ENCODE measurements at regions not wholly inside any gene's neighbourhood (a gene's known extent, or its start where the extent isn't known, plus 50 kb on each side); places are given as distances from the start of the nearest gene placed in this dataset.
"Not testable (repeated sequence)": the region's sequence is repeated elsewhere in the genome, so short reads cannot be mapped to it uniquely, and the experiment has no call there.

DNA sequence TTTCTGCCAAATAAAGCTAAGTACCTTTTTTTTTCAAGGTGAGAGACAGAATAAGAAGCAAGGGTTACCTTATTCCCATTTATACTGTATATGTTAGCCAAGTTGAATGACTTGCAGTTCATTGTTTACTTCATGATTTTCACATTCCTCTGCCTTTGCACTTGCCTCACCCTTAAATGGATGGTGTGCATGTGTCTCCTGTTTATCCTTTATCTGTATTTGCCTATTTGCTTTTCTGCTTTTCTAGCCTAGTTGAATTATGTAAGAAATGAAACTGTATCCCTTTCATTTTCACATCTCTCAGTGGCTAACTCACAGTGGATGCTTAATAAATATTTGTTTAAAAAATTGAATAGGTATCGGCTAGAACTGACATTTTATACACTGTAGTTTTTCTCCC lies 200.8 kb upstream of the ST8SIA4 start:
- no peaks in the 10 kb centered on the region for H3K36me3 ChIP-seq (ENCODE audit: insufficient read depth, low read length)
- H3K27me3 ChIP-seq (ENCODE audit: insufficient read depth, low read length): no peaks in the 10 kb centered on the region
- H3K9me3 ChIP-seq (ENCODE audit: low read length): no peaks in the 10 kb centered on the region
- peaks cover 4% of the 10 kb centered on the region for H3K4me1 ChIP-seq (ENCODE audit: insufficient read depth, low read length)
- H3K4me3 ChIP-seq (ENCODE audit: low read length): no peak overlapping the region
- H2AFZ ChIP-seq (ENCODE audit: low read depth, low read length): no peak overlapping the region

- H3K36me3 ChIP-seq (ENCODE audit: insufficient read depth, low read length): no peaks in the 10 kb centered on the region
- no peak overlapping the region for H2AFZ ChIP-seq (ENCODE audit: low read depth, low read length)
- no peaks in the 10 kb centered on the region for H3K9me3 ChIP-seq (ENCODE audit: low read length)
- H3K4me1 ChIP-seq (ENCODE audit: insufficient read depth, low read length): peaks cover 4% of the 10 kb centered on the region
- H3K27me3 ChIP-seq (ENCODE audit: insufficient read depth, low read length): no peaks in the 10 kb centered on the region
- H3K4me3 ChIP-seq (ENCODE audit: low read length): no peak overlapping the region
Measured at GRCh38 chr5:101102506-101102905, 199.4 kb upstream of the ST8SIA4 start.

DNA sequence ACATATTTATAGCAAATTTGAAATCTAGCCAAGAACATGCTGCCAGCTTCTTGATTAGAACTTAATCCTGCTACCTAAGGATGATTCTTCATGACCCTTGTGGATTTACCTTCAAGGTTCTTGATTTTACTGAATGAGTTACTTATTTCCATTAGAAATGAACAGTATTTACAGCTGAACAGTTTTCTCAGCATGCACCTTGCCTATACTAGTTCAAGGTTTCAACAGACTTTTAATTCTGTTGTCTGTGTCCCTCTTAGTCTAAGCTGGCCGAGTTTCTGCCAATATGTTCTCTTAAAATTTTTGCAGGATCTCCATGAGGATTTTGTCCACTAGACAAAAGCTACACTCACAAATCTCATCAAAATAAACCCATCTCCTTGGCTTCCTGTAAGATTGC lies 188.8 kb upstream of the ST8SIA4 start:
- Histone ChIP-seq H2AFZ (ENCODE audit: low read depth, low read length) (no peak overlapping the region), H3K4me1 (ENCODE audit: insufficient read depth, low read length) (no peaks in the 10 kb centered on the region), H3K27me3 (ENCODE audit: insufficient read depth, low read length) (no peaks in the 10 kb centered on the region), H3K4me3 (ENCODE audit: low read length) (no peak overlapping the region), H3K9me3 (ENCODE audit: low read length) (no peaks in the 10 kb centered on the region), H3K36me3 (ENCODE audit: insufficient read depth, low read length) (no peaks in the 10 kb centered on the region)

DNA sequence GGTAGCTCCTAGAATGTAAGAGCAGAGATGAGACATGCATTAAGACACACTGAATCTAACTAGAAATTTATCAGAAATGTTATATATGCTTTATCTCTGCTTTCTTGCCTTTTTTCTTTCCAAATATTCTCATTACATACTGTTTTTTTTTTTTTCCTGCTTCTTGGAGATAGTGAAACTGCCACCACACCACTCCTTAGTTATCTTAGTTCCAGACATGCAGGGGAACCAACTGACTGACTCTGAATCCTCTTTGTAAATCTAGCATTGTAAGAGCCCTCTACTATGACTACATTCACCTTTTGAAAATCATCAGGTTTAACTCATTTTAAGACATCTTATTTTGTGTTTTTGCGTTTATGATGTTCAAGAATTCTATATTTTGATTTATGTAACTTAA lies 181.3 kb upstream of the ST8SIA4 start:
- no peak overlapping the region for H2AFZ ChIP-seq (ENCODE audit: low read depth, low read length)
- H3K36me3 ChIP-seq (ENCODE audit: insufficient read depth, low read length): no peaks in the 10 kb centered on the region
- H3K27me3 ChIP-seq (ENCODE audit: insufficient read depth, low read length): no peaks in the 10 kb centered on the region
- no peaks in the 10 kb centered on the region for H3K4me1 ChIP-seq (ENCODE audit: insufficient read depth, low read length)
- H3K9me3 ChIP-seq (ENCODE audit: low read length): no peaks in the 10 kb centered on the region
- no peak overlapping the region for H3K4me3 ChIP-seq (ENCODE audit: low read length)

GRCh38 chr5:101080462-101081240 lies 177.6 kb upstream of the ST8SIA4 start:
- Histone ChIP-seq H3K9me3 (ENCODE audit: low read length) (no peaks in the 10 kb centered on the region), H2AFZ (ENCODE audit: low read depth, low read length) (no peak overlapping the region), H3K4me3 (ENCODE audit: low read length) (no peak overlapping the region), H3K36me3 (ENCODE audit: insufficient read depth, low read length) (no peaks in the 10 kb centered on the region), H3K4me1 (ENCODE audit: insufficient read depth, low read length) (no peaks in the 10 kb centered on the region), H3K27me3 (ENCODE audit: insufficient read depth, low read length) (no peaks in the 10 kb centered on the region)

GRCh38 chr5:101068298-101068697 lies 165.2 kb upstream of the ST8SIA4 start:
- H3K36me3 ChIP-seq (ENCODE audit: insufficient read depth, low read length): no peaks in the 10 kb centered on the region
- H2AFZ ChIP-seq (ENCODE audit: low read depth, low read length): no peak overlapping the region
- no peaks in the 10 kb centered on the region for H3K27me3 ChIP-seq (ENCODE audit: insufficient read depth, low read length)
- H3K4me3 ChIP-seq (ENCODE audit: low read length): no peak overlapping the region
- H3K4me1 ChIP-seq (ENCODE audit: insufficient read depth, low read length): peaks cover 3% of the 10 kb centered on the region
- H3K9me3 ChIP-seq (ENCODE audit: low read length): peaks cover 2% of the 10 kb centered on the region

DNA sequence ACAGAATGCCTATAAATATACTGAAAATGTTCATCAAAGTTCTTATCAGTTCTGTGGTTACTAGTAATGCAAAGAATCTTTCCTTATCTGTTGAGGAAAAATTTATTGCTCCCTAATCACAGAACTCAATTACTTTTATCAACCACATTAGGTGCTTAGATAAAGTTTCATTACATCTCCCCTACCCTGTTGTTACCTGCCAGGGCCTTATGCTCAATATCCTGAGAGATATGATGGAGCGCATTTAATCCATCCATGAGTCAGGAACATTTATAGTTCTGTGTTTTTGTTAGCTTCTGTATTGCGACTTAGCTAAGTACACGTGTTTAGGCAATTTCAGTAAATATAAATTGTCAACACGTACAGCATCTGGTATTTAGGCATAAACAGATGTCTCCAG lies 164.3 kb upstream of the ST8SIA4 start:
- Histone ChIP-seq H2AFZ (ENCODE audit: low read depth, low read length) (no peak overlapping the region), H3K4me3 (ENCODE audit: low read length) (no peak overlapping the region), H3K27me3 (ENCODE audit: insufficient read depth, low read length) (no peaks in the 10 kb centered on the region), H3K36me3 (ENCODE audit: insufficient read depth, low read length) (no peaks in the 10 kb centered on the region), H3K4me1 (ENCODE audit: insufficient read depth, low read length) (peaks cover 3% of the 10 kb centered on the region), H3K9me3 (ENCODE audit: low read length) (peaks cover 2% of the 10 kb centered on the region)

DNA sequence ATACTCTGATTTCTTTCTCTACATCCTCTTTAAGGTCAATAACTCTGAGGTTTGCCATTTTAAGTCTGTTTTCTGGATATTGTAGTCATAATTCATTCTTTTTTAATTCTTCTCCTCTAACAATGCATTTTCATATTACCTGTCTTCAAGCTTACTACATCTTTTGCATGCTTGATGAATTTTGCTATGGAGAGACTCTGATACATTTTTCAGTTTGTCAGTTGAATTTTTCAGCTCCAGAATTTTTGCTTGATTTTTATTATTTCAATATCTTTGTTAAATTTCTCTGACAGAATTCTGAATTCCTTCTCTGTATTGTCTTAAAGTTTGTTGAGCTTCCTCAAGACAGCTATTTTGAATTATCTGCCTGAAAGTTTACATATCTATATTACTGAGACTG lies 159.8 kb upstream of the ST8SIA4 start:
- Histone ChIP-seq H3K9me3 (ENCODE audit: low read length) (peaks cover 2% of the 10 kb centered on the region), H3K4me3 (ENCODE audit: low read length) (no peak overlapping the region)

GRCh38 chr5:101047181-101047580 lies 144.1 kb upstream of the ST8SIA4 start:
- Histone ChIP-seq H3K27me3 (ENCODE audit: insufficient read depth, low read length) (no peaks in the 10 kb centered on the region), H3K4me1 (ENCODE audit: insufficient read depth, low read length) (no peaks in the 10 kb centered on the region), H3K4me3 (ENCODE audit: low read length) (no peak overlapping the region), H3K9me3 (ENCODE audit: low read length) (no peaks in the 10 kb centered on the region), H2AFZ (ENCODE audit: low read depth, low read length) (no peak overlapping the region), H3K36me3 (ENCODE audit: insufficient read depth, low read length) (no peaks in the 10 kb centered on the region)

More for the DNA sequence above, 159.8 kb upstream of the ST8SIA4 start:
- no peaks in the 10 kb centered on the region for H3K27me3 ChIP-seq (ENCODE audit: insufficient read depth, low read length)
- no peak overlapping the region for H2AFZ ChIP-seq (ENCODE audit: low read depth, low read length)
- peaks cover 3% of the 10 kb centered on the region for H3K4me1 ChIP-seq (ENCODE audit: insufficient read depth, low read length)
- no peaks in the 10 kb centered on the region for H3K36me3 ChIP-seq (ENCODE audit: insufficient read depth, low read length)

DNA sequence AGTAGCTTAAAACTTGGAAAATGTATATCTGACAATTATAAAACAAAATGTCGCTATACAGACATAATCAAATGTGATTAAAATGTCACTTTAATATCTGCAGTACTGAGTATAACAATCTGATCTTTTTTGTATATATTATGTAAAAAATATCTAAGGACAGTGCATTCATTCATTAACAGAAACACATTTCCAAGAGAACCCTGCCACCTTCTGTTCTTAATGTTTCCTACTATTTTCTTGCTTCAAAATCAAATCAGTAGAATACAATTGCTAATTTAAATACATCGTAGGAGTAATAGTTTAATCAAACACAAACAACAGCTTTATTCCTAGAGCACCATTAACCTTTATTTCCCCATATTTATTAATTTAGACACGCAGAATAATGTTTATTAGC lies 142.6 kb upstream of the ST8SIA4 start:
- Histone ChIP-seq H2AFZ (ENCODE audit: low read depth, low read length) (no peak overlapping the region), H3K4me1 (ENCODE audit: insufficient read depth, low read length) (no peaks in the 10 kb centered on the region), H3K36me3 (ENCODE audit: insufficient read depth, low read length) (no peaks in the 10 kb centered on the region), H3K27me3 (ENCODE audit: insufficient read depth, low read length) (no peaks in the 10 kb centered on the region), H3K9me3 (ENCODE audit: low read length) (no peaks in the 10 kb centered on the region), H3K4me3 (ENCODE audit: low read length) (no peak overlapping the region)

- not testable (repeated sequence) for H3K27me3 ChIP-seq (ENCODE audit: insufficient read depth, low read length); H3K9me3 ChIP-seq (ENCODE audit: low read length); H3K4me1 ChIP-seq (ENCODE audit: insufficient read depth, low read length); H3K36me3 ChIP-seq (ENCODE audit: insufficient read depth, low read length); H2AFZ ChIP-seq (ENCODE audit: low read depth, low read length); H3K4me3 ChIP-seq (ENCODE audit: low read length)
Measured at GRCh38 chr5:101040002-101040401, 136.9 kb upstream of the ST8SIA4 start.

GRCh38 chr5:101036778-101037177 lies 133.7 kb upstream of the ST8SIA4 start:
- no peaks in the 10 kb centered on the region for H3K4me1 ChIP-seq (ENCODE audit: insufficient read depth, low read length)
- H3K36me3 ChIP-seq (ENCODE audit: insufficient read depth, low read length): no peaks in the 10 kb centered on the region
- peak overlapping the region; percentile 34 for H2AFZ ChIP-seq (ENCODE audit: low read depth, low read length)
- H3K9me3 ChIP-seq (ENCODE audit: low read length): no peaks in the 10 kb centered on the region
- no peaks in the 10 kb centered on the region for H3K27me3 ChIP-seq (ENCODE audit: insufficient read depth, low read length)
- H3K4me3 ChIP-seq (ENCODE audit: low read length): no peak overlapping the region

GRCh38 chr5:101035425-101035824 lies 132.3 kb upstream of the ST8SIA4 start:
- H3K4me1 ChIP-seq (ENCODE audit: insufficient read depth, low read length): no peaks in the 10 kb centered on the region

DNA sequence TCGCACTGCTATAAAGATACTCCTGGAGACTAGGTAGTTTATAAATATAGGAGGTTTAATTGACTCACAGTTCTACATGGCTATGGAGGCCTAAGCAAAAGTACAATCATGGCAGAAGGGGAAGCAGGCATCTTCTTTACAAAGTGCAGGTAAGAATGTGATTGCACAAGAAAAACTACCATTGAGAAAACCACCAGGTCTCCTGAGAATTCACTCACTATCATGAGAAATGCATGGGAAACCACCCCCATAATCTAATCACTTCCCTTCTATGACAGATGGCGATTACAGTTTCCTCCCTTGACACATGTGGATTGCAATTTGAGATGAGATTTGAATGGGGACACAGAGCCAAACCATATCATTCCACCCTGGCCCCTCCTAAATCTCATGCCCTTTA lies 121.2 kb upstream of the ST8SIA4 start:
- H3K4me3 ChIP-seq (ENCODE audit: low read length): no peak overlapping the region
- no peaks in the 10 kb centered on the region for H3K4me1 ChIP-seq (ENCODE audit: insufficient read depth, low read length)
- H2AFZ ChIP-seq (ENCODE audit: low read depth, low read length): no peak overlapping the region
- no peaks in the 10 kb centered on the region for H3K27me3 ChIP-seq (ENCODE audit: insufficient read depth, low read length)
- no peaks in the 10 kb centered on the region for H3K9me3 ChIP-seq (ENCODE audit: low read length)
- no peaks in the 10 kb centered on the region for H3K36me3 ChIP-seq (ENCODE audit: insufficient read depth, low read length)

More at GRCh38 chr5:101035425-101035824, 132.3 kb upstream of the ST8SIA4 start:
- H3K9me3 ChIP-seq (ENCODE audit: low read length): no peaks in the 10 kb centered on the region
- no peak overlapping the region for H3K4me3 ChIP-seq (ENCODE audit: low read length)
- H2AFZ ChIP-seq (ENCODE audit: low read depth, low read length): no peak overlapping the region
- no peaks in the 10 kb centered on the region for H3K36me3 ChIP-seq (ENCODE audit: insufficient read depth, low read length)
- H3K27me3 ChIP-seq (ENCODE audit: insufficient read depth, low read length): no peaks in the 10 kb centered on the region
